Astrocyte of the spinal cord (primary cell): ENCODE measurements at regions not wholly inside any gene's neighbourhood (a gene's known extent, or its start where the extent isn't known, plus 50 kb on each side); places are given as distances from the start of the nearest gene placed in this dataset.

Source experiments
- DNase-seq: peaks from one replicate; pipeline ENCODE4 v3.0.0; 2011; ENCODE audit warnings: low read depth, low spot score
- H3K4me3 ChIP-seq: 2 replicates; pipeline ENCODE4 v1.5.1; 2011; ENCODE audit warnings: low read depth, mild to moderate bottlenecking, low read length, moderate library complexity
- CTCF ChIP-seq: IDR thresholded peaks from 2 replicates; pipeline ENCODE4 v1.5.1; 2012; ENCODE audit warnings: low read depth, mild to moderate bottlenecking, low read length, inconsistent platforms
- in situ Hi-C: cut with HindIII; loops from 2 replicates; pipeline ENCODE4 v1.10.0; 2017; ENCODE audit warnings: low sequenced_read_pairs

DNA sequence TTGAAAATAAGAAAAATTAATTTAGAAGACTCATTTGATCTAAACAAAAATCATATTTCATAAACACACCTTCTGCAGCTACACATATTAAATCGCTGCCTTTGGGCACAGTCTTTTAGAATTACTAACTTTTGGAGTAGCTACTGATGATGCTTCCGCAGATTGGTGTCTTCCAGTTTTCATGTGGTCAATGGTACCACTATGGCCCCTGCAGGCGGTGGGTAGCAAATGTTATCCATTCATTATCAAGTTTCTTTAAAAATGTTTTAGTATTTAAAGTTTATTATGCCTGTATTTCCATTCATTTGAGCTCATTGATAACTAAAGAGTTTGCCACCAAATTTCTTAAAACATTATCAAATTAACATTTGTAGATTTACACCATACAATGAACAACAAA lies 122.9 kb upstream of the GRAMD2B start:
- H3K4me3 ChIP-seq, result no peak overlapping the region
- DNase-seq, result peak; percentile 1
- peak; percentile 16 for TF ChIP-seq CTCF
- in situ Hi-C loops, result no loop called here

DNA sequence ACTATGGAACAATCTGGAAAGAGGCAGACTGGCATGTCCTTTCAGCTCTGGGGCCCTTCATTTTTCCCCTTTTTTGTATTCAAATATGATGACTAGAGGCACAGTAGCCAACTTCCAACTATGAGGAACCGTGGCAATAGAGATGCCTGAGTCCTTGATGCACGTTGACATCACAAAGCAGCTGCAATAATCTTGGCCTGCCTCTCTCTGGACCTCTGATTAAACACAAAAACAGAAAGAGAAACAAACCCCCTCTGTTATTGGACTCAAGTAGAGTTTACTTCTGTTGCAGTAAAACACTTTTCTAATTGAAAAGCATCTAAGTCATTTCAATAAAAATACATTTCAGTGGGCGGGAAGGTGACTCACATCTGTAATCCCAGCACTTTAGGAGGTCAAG lies 122.2 kb upstream of the GRAMD2B start:
- TF ChIP-seq CTCF, result no peak
- in situ Hi-C loops, result no loop called here
- H3K4me3 ChIP-seq, result no peak overlapping the region
- DNase-seq, result no peak

GRCh38 chr5:126309860-126310259 lies 113.3 kb upstream of the GRAMD2B start:
- in situ Hi-C loops, result no loop called here
- no peak for TF ChIP-seq CTCF
- DNase-seq, result no peak
- H3K4me3 ChIP-seq, result no peak overlapping the region

DNA sequence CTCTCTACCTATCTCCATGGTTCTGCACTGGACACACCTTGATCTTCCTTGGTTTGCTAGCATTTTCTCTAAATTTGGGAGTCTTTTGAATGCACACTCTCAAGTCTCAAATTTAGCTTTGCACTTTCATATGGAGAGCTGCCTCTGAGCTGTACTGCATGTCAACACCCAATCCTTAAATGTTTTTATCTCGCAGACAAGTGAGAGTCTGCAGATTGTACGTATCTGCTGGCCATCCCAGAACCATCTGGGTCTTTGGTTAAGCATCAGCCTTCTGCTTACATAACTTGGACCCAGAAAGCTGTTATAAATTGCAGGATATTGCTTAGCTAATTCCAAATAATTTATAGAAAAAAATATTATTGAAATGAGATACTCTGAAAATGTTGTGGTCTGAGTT lies 111.4 kb upstream of the GRAMD2B start:
- no peak overlapping the region for H3K4me3 ChIP-seq
- TF ChIP-seq CTCF, result no peak
- in situ Hi-C loops, result no loop called here
- no peak for DNase-seq

- H3K4me3 ChIP-seq, result no peak overlapping the region
- in situ Hi-C loops, result no loop called here
- DNase-seq, result no peak
- TF ChIP-seq CTCF, result no peak
Observed at GRCh38 chr5:126315341-126315740, 107.9 kb upstream of the GRAMD2B start.

- in situ Hi-C loops, result no loop called here
- TF ChIP-seq CTCF, result no peak
- DNase-seq, result no peak
- H3K4me3 ChIP-seq, result no peak overlapping the region
Observed at GRCh38 chr5:126332326-126332725, 90.9 kb upstream of the GRAMD2B start.

GRCh38 chr5:126334760-126335159 lies 88.4 kb upstream of the GRAMD2B start:
- no peak for DNase-seq
- no peak for TF ChIP-seq CTCF
- in situ Hi-C loops, result no loop called here
- no peak overlapping the region for H3K4me3 ChIP-seq
